Eye (tissue), 1 donor: ENCODE measurements at regions not wholly inside any gene's neighbourhood (a gene's known extent, or its start where the extent isn't known, plus 50 kb on each side); places are given as distances from the start of the nearest gene placed in this dataset.
"Not testable (repeated sequence)": the region's sequence is repeated elsewhere in the genome, so short reads cannot be mapped to it uniquely, and the experiment has no call there.

Experiments used
- DNase-seq: peaks from one replicate; pipeline ENCODE4 v3.0.0-alpha.2; 2015

DNA sequence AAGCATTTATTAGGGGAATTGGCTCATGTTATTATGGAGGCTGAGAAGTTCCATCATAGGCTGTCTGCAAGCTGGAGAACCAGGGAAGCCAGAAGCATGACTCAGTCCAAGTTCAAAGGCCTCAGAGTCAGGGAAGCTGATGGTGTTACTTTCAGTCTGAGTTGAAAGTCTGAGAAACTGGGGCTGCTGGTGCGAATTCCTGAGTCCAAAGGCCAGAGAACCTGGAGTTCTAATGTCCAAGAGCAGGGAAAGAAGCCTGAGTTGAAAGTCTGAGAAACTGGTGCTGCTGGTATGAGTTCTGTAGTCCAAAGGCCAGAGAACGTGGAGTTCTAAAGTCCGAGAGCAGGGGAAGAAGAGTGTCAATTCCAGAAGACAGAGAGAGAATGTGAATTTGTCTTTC, 641.1 kb downstream of the ISL1 start:
- no peak for DNase-seq

DNA sequence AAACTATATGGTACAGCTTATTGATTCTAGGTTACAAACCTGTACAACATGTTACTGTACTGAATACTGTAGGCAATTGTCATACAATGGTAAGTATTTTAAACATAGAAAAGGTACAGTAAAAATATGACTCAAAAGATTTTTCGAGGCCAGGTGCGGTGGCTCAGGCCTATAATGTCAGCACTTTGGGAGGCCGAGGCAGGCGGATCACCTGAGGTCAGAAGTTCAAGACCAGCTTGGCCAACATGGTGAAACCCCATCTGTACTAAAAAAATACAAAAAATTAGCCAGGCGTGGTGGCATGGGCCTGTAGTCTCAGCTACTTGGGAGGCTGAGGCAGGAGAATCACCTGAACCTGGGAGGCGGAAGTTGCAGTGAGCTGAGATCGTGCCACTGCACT, 646.6 kb downstream of the ISL1 start:
- not testable (repeated sequence) for DNase-seq

- peak; percentile 50 for DNase-seq
Measured at GRCh38 chr5:52041842-52042241, 658.6 kb downstream of the ISL1 start.

GRCh38 chr5:52043137-52043536, 659.9 kb downstream of the ISL1 start:
- DNase-seq: no peak

DNA sequence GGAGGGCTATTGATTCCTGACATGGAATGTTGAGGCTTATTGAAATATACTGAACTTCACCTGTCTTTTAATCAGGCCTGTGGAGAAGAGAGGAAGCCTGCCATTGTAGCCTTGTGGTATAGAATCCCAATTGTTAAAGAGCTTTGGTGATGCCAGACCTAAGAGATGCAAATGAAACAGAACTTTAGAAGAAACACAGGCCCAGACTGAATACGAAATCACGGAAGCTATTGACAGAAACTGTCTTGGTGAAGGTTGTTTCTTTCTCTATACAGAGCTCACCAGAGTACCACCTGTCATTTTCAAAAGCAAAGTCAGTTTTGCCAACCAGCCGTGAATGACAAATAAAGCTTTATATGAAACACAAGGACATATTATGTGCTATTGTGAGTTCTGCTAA, 660.3 kb downstream of the ISL1 start:
- DNase-seq: no peak

GRCh38 chr5:52051759-52052158, 668.5 kb downstream of the ISL1 start:
- no peak for DNase-seq

GRCh38 chr5:52063186-52063585, 679.9 kb downstream of the ISL1 start:
- no peak for DNase-seq

GRCh38 chr5:52065182-52065581, 681.9 kb downstream of the ISL1 start:
- no peak for DNase-seq

- DNase-seq: no peak
Measured at GRCh38 chr5:52069997-52070396, 686.7 kb downstream of the ISL1 start.

- no peak for DNase-seq
Measured at GRCh38 chr5:52073993-52074689, 690.9 kb downstream of the ISL1 start.

DNA sequence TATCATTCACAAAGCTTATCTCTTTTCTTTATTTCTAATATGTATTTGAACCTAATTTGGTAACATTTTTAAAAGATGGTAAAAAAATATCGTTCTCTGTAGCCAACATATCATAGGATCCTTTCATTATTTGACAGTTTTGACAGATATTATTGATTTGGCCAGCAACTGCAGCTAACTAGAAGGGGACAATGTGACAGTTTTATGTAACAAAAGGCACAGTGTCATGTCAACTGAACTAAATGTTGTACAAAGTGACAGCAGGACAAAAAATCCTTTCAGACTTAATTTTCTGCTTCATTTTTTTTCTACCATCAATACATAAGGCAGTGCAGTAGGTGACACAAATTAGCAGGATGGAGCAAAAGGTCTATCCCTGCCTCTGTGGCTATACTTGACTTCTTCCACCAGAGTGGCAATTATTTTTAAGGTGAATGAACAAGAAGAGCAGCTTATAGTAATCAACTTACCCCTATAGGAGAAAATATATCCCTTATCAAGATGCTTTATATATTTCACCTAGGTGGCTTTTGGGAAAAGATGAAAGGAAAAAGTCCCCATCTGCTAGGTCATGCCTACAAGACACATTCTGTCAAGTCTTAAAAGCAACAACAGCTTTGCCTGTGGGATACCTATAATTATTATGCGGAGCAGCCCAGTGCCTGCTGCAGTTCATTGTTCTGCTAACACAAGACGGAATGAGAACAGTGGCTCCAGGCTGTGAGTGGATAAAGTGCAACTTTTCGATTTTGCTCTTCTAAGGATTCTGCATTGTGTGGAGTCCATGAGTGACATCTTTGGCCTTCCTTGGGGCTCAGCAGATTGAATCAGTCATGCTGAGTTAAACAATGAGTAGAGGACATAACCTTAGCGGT, 694.9 kb downstream of the ISL1 start:
- DNase-seq: peak; percentile 89

DNA sequence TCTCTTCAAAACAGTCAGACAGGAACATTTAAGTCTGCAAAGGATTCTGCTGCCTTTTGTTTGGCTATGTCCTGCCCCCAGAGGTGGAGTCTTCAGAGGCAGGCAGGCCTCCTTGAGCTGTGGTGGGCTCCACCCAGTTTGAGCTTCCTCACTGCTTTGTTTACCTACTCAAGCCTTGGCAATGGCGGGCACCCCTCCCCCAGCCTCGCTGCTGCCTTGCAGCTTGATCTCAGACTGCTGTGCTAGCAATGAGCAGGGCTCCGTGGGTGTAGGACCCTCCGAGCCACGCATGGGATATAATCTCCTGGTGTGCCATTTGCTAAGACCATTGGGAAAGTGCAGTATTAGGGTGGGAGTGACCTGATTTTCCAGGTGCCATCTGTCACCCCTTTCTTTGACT, 685.4 kb upstream of the ITGA1 start:
- not testable (repeated sequence) for DNase-seq

- DNase-seq: no peak
Measured at GRCh38 chr5:52107210-52107905, 680.4 kb upstream of the ITGA1 start.

DNA sequence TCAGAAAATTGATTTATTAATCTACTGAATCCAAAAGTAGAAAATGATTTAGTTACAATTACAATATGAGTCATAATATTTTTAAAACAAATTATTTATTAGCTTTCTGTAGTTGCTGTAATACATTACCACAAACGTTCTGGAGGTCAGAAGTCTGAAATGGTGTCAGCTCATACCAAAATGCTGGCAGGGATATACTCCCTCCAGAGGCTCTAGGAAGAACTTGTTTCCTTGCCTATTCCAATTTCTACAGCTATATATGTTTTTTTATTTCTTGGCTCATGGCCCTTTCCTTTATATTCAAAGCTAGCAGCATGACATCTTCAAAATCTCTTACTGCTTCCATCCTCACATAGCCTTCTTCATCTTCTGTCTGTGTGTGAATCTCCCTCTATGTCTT, 667.9 kb upstream of the ITGA1 start:
- DNase-seq: no peak

GRCh38 chr5:52132053-52132452, 655.7 kb upstream of the ITGA1 start:
- no peak for DNase-seq

GRCh38 chr5:52134013-52134650, 653.6 kb upstream of the ITGA1 start:
- peak; percentile 3 for DNase-seq

DNA sequence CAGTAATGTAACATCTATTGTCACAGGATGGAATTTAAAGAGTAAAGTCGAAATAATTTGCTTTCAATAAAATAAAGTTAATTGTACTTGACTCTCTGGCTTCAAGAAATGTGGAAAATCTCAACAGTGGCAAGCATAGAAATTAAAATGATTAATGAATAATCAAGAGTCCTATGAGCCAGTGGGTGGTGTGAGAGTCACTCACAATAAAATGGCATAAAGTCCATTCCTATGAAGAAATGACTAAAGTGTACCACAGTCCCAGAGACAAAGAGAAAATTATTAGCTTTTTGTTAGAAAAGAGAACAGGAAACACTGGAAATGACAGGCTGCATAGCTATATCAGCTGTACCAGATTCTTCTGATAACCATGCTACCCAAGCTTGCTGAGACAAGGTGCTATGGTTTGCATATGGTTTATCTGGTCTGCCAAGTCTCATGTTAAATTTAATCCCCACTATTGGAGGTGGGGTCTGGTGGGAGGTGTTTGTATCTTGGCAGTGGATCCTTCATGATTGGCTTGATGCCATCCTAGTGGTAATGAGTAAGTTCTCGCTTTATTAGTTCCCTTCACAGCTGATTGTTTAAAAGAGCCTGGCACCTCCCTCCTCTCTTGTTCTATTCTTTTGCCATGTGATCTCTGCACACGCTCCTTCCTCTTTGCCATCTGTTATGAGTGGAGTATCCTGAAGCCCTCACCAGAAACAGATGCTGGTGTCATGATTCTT, 647.7 kb upstream of the ITGA1 start:
- DNase-seq: no peak

GRCh38 chr5:52148679-52149078, 639.0 kb upstream of the ITGA1 start:
- DNase-seq: no peak

GRCh38 chr5:52150501-52150900, 637.2 kb upstream of the ITGA1 start:
- DNase-seq: no peak

GRCh38 chr5:52156809-52157208, 630.9 kb upstream of the ITGA1 start:
- not testable (repeated sequence) for DNase-seq

DNA sequence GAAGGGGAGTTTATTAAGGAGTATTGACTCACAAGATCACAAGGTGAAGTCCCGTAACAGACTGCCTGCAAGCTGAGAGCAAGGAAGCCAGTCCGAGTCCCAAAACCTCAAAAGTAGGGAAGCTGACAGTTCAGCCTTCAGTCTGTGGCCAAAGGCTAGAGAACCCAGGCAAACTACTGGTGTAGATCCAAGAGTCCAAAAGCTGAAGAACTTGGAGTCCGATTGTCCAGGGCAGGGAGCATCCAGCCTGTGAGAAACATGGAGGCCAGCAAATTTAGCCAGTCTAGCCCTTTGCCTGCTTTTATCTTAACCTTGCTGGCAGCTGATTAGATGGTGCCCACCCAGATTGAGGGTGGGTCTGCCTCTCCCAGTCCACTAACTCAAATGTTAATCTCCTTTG, 621.9 kb upstream of the ITGA1 start:
- DNase-seq: not testable (repeated sequence)

DNA sequence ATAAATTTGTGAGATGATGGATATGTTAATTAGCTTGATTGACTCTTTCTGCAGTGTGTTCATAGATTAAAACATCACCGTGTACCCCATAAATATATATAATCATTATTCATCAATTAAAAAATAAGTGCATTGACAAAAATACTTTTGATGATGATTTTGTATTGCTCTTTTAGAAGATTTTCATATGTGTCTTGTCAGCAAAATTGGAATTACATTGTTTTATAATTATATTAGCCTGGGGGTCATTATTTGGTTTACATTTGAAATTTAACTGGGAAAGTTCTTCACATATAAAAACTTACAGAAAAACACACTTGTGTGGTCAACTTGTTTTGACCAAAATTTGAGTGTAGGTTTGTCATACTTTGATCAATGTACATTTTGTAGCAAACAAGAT, 614.6 kb upstream of the ITGA1 start:
- no peak for DNase-seq
